ENCODE measurements at regions not wholly inside any gene's neighbourhood (a gene's known extent, or its start where the extent isn't known, plus 50 kb on each side); places are given as distances from the start of the nearest gene placed in this dataset.

GRCh38 chr7:22016507-22016906 lies 70.8 kb upstream of the CDCA7L start:
- Histone ChIP-seq H3K4me1 (no peaks in the 10 kb centered on the region), H3K9me3 (no peaks in the 10 kb centered on the region), H3K36me3 (no peaks in the 10 kb centered on the region), H3K27me3 (peaks cover 0 to 13% (median 0%) of the 10 kb centered on the region in 9 donors), H3K27ac (no peak overlapping the region), H3K4me3 (no peak overlapping the region)
- intact Hi-C loops (cut with DNase I), result no loop called here
- no peak for TF ChIP-seq CTCF (IDR thresholded peaks at IDR 0.05)
- no peak for TF ChIP-seq POLR2A (IDR thresholded peaks at IDR 0.05)
- 76 to 84% (median 79%) methylated on average over 5 of the region's 5 CpGs for WGBS, 4 donors
- DNase-seq (no peak), ATAC-seq (no peak)

- H3K9me3 ChIP-seq, result no peaks in the 10 kb centered on the region
- TF ChIP-seq POLR2A (IDR thresholded peaks at IDR 0.05) (no peak), CTCF (IDR thresholded peaks at IDR 0.05) (no peak)
- no peak overlapping the region for H3K4me3 ChIP-seq
- WGBS, 4 donors, result 76 to 93% (median 84%) methylated on average over 4 of the region's 4 CpGs
- no peaks in the 10 kb centered on the region for H3K4me1 ChIP-seq
- H3K27me3 ChIP-seq, result peaks cover 0 to 13% (median 0%) of the 10 kb centered on the region in 9 donors
- no peaks in the 10 kb centered on the region for H3K36me3 ChIP-seq
- no peak for ATAC-seq
- no peak overlapping the region for H3K27ac ChIP-seq
- no peak for DNase-seq
- intact Hi-C loops (cut with DNase I), result no loop called here
Observed at GRCh38 chr7:22013711-22014110, 68.0 kb upstream of the CDCA7L start.

GRCh38 chr7:22008683-22009082 lies 63.0 kb upstream of the CDCA7L start:
- no peaks in the 10 kb centered on the region for H3K9me3 ChIP-seq
- intact Hi-C loops (cut with DNase I), result loop anchor here in 4 of 10 donors (10.0 kb wide), 3 partner anchors 104 to 754 kb away; no protein-coding TSS in a partner anchor
- no peaks in the 10 kb centered on the region for H3K36me3 ChIP-seq
- H3K4me3 ChIP-seq, result no peak overlapping the region
- no peak for TF ChIP-seq POLR2A (IDR thresholded peaks at IDR 0.05)
- no peak for TF ChIP-seq CTCF (IDR thresholded peaks at IDR 0.05)
- peaks cover 0 to 12% (median 0%) of the 10 kb centered on the region in 9 donors for H3K27me3 ChIP-seq
- H3K27ac ChIP-seq, result no peak overlapping the region
- ATAC-seq (no peak), DNase-seq (no peak)
- WGBS, 4 donors, result 77 to 85% (median 81%) methylated on average over 5 of the region's 5 CpGs
- H3K4me1 ChIP-seq, result no peaks in the 10 kb centered on the region

GRCh38 chr7:22008087-22008486 lies 62.4 kb upstream of the CDCA7L start:
- H3K36me3 ChIP-seq, result no peaks in the 10 kb centered on the region
- TF ChIP-seq CTCF (IDR thresholded peaks at IDR 0.05) (no peak), POLR2A (IDR thresholded peaks at IDR 0.05) (no peak)
- 14 to 25% (median 17%) methylated on average over 5 of the region's 5 CpGs for WGBS, 4 donors
- H3K4me1 ChIP-seq, result no peaks in the 10 kb centered on the region
- no peaks in the 10 kb centered on the region for H3K9me3 ChIP-seq
- peaks cover 0 to 12% (median 0%) of the 10 kb centered on the region in 9 donors for H3K27me3 ChIP-seq
- intact Hi-C loops (cut with DNase I), result loop anchor here in 4 of 10 donors (10.0 kb wide), 3 partner anchors 103 to 753 kb away; no protein-coding TSS in a partner anchor
- H3K4me3 ChIP-seq, result no peak overlapping the region
- ATAC-seq (no peak), DNase-seq (no peak)
- no peak overlapping the region for H3K27ac ChIP-seq

Measured in heart left ventricle (tissue), 16 donors.